ENCODE measurements at regions not wholly inside any gene's neighbourhood (a gene's known extent, or its start where the extent isn't known, plus 50 kb on each side); places are given as distances from the start of the nearest gene placed in this dataset.

DNA sequence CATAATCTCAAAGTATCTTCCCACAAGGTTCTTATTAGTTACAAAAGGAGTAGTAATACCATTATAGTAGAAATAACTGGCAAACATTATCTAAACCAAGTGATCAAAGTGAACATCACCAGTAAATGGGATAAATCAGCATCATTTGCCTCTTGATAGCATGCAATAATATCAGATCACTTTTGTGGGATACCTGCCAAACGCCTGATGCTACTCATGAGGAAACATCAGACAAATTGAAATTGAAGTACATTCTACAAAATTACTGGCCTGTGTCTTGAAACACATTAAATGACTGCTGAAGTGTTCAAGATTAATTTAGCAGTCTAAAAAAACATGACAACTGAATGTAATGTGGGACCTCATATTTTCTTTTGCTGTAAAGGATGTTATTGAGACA lies 208.1 kb downstream of the TINAG start:
- TF ChIP-seq, protein P1, sequence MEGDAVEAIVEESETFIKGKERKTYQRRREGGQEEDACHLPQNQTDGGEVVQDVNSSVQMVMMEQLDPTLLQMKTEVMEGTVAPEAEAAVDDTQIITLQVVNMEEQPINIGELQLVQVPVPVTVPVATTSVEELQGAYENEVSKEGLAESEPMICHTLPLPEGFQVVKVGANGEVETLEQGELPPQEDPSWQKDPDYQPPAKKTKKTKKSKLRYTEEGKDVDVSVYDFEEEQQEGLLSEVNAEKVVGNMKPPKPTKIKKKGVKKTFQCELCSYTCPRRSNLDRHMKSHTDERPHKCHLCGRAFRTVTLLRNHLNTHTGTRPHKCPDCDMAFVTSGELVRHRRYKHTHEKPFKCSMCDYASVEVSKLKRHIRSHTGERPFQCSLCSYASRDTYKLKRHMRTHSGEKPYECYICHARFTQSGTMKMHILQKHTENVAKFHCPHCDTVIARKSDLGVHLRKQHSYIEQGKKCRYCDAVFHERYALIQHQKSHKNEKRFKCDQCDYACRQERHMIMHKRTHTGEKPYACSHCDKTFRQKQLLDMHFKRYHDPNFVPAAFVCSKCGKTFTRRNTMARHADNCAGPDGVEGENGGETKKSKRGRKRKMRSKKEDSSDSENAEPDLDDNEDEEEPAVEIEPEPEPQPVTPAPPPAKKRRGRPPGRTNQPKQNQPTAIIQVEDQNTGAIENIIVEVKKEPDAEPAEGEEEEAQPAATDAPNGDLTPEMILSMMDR (IDR thresholded peaks at IDR 0.05): no peak
- no peak for TF ChIP-seq POLR2A (IDR thresholded peaks at IDR 0.05)
- no peak for TF ChIP-seq POLR2AphosphoS5 (IDR thresholded peaks at IDR 0.05; ENCODE audit: insufficient read depth in 1 of 2, low read depth in 1 of 2)

Measured in vagina (tissue), 2 donors.